Glutamatergic neuron (in vitro differentiated cells): ENCODE measurements at regions not wholly inside any gene's neighbourhood (a gene's known extent, or its start where the extent isn't known, plus 50 kb on each side); places are given as distances from the start of the nearest gene placed in this dataset.

Experiments used
- DNase-seq: peaks from one replicate; pipeline ENCODE4 v3.0.0; 2022
- H3K27ac Mint-ChIP-seq: one replicate; pipeline ENCODE4 v1.8.0; 2020; ENCODE audit warnings: mild to moderate bottlenecking, mixed read lengths, inconsistent platforms; ENCODE audit not compliant: unreplicated experiment
- H3K27me3 Mint-ChIP-seq: one replicate; pipeline ENCODE4 v1.8.0; 2020; ENCODE audit warnings: mild to moderate bottlenecking, moderate library complexity, mixed read lengths, inconsistent platforms; ENCODE audit not compliant: unreplicated experiment
- H3K36me3 Mint-ChIP-seq: one replicate; pipeline ENCODE4 v1.8.0; 2020; ENCODE audit warnings: mild to moderate bottlenecking, mixed read lengths, inconsistent platforms; ENCODE audit not compliant: unreplicated experiment
- H3K4me1 Mint-ChIP-seq: one replicate; pipeline ENCODE4 v1.8.0; 2020; ENCODE audit warnings: mild to moderate bottlenecking, low read depth, mixed read lengths, inconsistent platforms; ENCODE audit not compliant: unreplicated experiment
- H3K4me3 Mint-ChIP-seq: one replicate; pipeline ENCODE4 v1.8.0; 2020; ENCODE audit warnings: mild to moderate bottlenecking, mixed read lengths, inconsistent platforms; ENCODE audit not compliant: unreplicated experiment
- H3K9me3 Mint-ChIP-seq: one replicate; pipeline ENCODE4 v1.8.0; 2020; ENCODE audit warnings: mild to moderate bottlenecking, moderate library complexity, mixed read lengths, inconsistent platforms; ENCODE audit not compliant: unreplicated experiment
- TF ChIP-seq, protein P1 (sequence below): fragments of 200-600 bp; sonication (generic); IDR thresholded peaks from one replicate; pipeline ENCODE4 v1.5.0; 2021; ENCODE audit not compliant: partially characterized antibody, unreplicated experiment

DNA sequence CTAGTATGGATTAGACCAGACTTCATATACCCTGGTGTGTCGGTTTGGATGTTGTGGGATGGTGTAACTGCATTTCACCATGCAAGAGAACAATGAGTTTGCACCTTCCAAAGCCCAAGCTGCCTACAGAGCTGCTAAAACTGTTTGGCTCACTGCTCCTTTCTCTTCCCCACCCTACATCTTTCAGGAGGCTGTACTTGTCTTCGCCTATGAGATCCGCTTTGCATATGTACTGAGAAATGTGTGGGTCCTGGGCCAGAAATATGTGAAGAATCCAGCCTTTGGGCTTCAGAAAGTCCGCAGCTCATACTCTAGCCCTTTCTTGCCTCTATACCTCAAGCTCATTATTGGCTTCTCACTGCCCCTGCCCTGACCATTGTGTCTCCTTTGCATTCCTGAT is 1060.0 kb downstream of the NTRK3 start:
- Mint-ChIP-seq H3K9me3 (peaks cover 3% of the 10 kb centered on the region), H3K27me3 (no peaks in the 10 kb centered on the region), H3K36me3 (peaks cover 5% of the 10 kb centered on the region), H3K4me1 (no peaks in the 10 kb centered on the region), H3K4me3 (no peak overlapping the region), H3K27ac (no peak overlapping the region)
- TF ChIP-seq, protein P1, sequence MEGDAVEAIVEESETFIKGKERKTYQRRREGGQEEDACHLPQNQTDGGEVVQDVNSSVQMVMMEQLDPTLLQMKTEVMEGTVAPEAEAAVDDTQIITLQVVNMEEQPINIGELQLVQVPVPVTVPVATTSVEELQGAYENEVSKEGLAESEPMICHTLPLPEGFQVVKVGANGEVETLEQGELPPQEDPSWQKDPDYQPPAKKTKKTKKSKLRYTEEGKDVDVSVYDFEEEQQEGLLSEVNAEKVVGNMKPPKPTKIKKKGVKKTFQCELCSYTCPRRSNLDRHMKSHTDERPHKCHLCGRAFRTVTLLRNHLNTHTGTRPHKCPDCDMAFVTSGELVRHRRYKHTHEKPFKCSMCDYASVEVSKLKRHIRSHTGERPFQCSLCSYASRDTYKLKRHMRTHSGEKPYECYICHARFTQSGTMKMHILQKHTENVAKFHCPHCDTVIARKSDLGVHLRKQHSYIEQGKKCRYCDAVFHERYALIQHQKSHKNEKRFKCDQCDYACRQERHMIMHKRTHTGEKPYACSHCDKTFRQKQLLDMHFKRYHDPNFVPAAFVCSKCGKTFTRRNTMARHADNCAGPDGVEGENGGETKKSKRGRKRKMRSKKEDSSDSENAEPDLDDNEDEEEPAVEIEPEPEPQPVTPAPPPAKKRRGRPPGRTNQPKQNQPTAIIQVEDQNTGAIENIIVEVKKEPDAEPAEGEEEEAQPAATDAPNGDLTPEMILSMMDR = no peak
- DNase-seq = no peak

- Mint-ChIP-seq H3K36me3 (peaks cover 5% of the 10 kb centered on the region), H3K4me1 (no peaks in the 10 kb centered on the region), H3K27me3 (peaks cover 2% of the 10 kb centered on the region), H3K4me3 (no peak overlapping the region), H3K27ac (no peak overlapping the region), H3K9me3 (no peaks in the 10 kb centered on the region)
- TF ChIP-seq, protein P1 = no peak
- no peak for DNase-seq
These were observed 1063.1 kb downstream of the NTRK3 start for GRCh38 chr15:87193481-87193880.

- TF ChIP-seq, protein P1 = no peak
- no peaks in the 10 kb centered on the region for H3K9me3 Mint-ChIP-seq
- H3K27me3 Mint-ChIP-seq = no peaks in the 10 kb centered on the region
- H3K4me1 Mint-ChIP-seq = no peaks in the 10 kb centered on the region
- H3K36me3 Mint-ChIP-seq = peaks cover 4% of the 10 kb centered on the region
- H3K27ac Mint-ChIP-seq = no peak overlapping the region
- no peak for DNase-seq
- no peak overlapping the region for H3K4me3 Mint-ChIP-seq
These were observed 1088.0 kb downstream of the AGBL1 start for GRCh38 chr15:87167706-87168105.

DNA sequence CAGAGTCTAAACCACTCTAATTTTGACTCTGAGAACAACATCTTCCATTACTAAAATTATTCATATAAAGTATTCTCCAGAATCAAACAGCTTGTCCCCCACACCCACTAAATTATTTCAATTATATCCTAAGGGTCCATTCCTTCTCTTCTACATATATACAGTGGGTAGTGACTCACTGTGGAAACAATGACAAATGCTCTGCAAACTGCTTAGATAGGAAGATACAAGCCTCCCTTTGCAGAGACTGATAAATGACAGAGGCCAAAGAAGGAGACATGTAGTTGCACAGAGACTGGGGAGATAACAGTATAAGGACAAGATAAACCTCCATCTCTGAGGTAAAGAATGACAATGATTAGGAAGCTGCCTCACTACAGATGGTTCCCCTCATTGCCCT is 1087.4 kb downstream of the AGBL1 start:
- Mint-ChIP-seq H3K27me3 (no peaks in the 10 kb centered on the region), H3K4me1 (no peaks in the 10 kb centered on the region), H3K4me3 (no peak overlapping the region), H3K27ac (no peak overlapping the region), H3K9me3 (no peaks in the 10 kb centered on the region), H3K36me3 (peaks cover 4% of the 10 kb centered on the region)
- no peak for DNase-seq
- TF ChIP-seq, protein P1 = no peak

DNA sequence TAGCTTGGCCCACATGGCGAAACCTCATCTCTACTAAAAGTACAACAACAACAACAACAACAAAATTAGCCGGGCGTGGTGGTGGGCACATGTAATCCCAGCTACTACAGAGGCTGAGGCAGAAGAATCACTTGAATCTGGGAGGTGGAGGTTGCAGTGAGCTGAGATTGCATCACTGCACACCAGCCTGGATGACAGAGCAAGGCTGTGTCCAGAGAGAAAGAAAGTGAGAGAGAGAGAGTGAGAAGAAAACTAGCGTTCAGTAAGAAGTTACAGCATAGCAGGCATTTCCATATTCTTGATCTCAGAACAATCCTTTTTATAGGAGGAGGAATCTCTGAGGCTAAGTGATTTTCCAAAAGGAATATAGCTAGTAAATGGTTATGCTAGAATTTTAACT is 1076.1 kb downstream of the AGBL1 start:
- no peak for DNase-seq
- Mint-ChIP-seq H3K4me1 (peaks cover 8% of the 10 kb centered on the region), H3K9me3 (no peaks in the 10 kb centered on the region), H3K27me3 (peaks cover 1% of the 10 kb centered on the region), H3K27ac (no peak overlapping the region), H3K4me3 (no peak overlapping the region), H3K36me3 (no peaks in the 10 kb centered on the region)
- TF ChIP-seq, protein P1 = no peak
